SK-N-SH (cell line): ENCODE measurements at regions not wholly inside any gene's neighbourhood (a gene's known extent, or its start where the extent isn't known, plus 50 kb on each side); places are given as distances from the start of the nearest gene placed in this dataset.

Experiments used
- EP300 ChIP-seq, 2 experiments: IDR thresholded peaks; 2 replicates each; pipeline versions ENCODE4 v1.4.0 to v1.6.1; 2012; ENCODE audit warnings: borderline replicate concordance in 1 of 2, low read depth in 1 of 2, low read length in 1 of 2
- GABPA ChIP-seq: IDR thresholded peaks from 2 replicates; pipeline ENCODE4 v1.4.0; 2012; ENCODE audit warnings: low read depth, mild to moderate bottlenecking
- SMC3 ChIP-seq: IDR thresholded peaks from 2 replicates; pipeline ENCODE4 v1.6.1; 2012; ENCODE audit warnings: low read depth, low read length, improper control_type of control experiment
- USF1 ChIP-seq: IDR thresholded peaks from 2 replicates; pipeline ENCODE4 v1.4.0; 2012; ENCODE audit warnings: low read depth, borderline replicate concordance
- TF ChIP-seq, protein P1 (sequence below): fragments of 200-600 bp; sonication (generic); IDR thresholded peaks from 2 replicates; pipeline ENCODE4 v1.6.1; 2017; ENCODE audit warnings: antibody characterized with exemption, mild to moderate bottlenecking, moderate library complexity
- TF ChIP-seq, protein P2 (sequence below): IDR thresholded peaks from 2 replicates; pipeline ENCODE4 v1.6.1; 2012; ENCODE audit warnings: mild to moderate bottlenecking, low read depth, low read length, moderate library complexity

DNA sequence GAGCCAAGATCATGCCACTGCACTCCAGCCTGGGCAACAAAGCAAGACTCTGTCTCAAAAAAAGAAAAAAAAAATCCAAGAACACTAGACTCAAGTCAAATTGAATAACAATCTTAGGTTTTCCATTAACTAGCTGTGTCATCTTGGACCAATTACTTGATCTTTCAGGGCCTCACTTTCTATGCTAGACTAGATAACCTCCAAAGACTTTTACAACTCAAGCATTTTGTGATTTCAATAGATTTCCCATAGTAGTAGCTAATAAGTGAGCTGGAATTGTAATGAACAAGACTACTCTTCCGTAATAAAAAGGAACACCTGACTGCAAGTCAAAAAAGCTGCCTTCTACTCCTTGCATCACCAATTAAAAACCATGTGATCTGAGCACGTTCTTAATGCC lies 127.0 kb upstream of the SSTR1 start:
- no peak for TF ChIP-seq GABPA
- TF ChIP-seq, protein P1, sequence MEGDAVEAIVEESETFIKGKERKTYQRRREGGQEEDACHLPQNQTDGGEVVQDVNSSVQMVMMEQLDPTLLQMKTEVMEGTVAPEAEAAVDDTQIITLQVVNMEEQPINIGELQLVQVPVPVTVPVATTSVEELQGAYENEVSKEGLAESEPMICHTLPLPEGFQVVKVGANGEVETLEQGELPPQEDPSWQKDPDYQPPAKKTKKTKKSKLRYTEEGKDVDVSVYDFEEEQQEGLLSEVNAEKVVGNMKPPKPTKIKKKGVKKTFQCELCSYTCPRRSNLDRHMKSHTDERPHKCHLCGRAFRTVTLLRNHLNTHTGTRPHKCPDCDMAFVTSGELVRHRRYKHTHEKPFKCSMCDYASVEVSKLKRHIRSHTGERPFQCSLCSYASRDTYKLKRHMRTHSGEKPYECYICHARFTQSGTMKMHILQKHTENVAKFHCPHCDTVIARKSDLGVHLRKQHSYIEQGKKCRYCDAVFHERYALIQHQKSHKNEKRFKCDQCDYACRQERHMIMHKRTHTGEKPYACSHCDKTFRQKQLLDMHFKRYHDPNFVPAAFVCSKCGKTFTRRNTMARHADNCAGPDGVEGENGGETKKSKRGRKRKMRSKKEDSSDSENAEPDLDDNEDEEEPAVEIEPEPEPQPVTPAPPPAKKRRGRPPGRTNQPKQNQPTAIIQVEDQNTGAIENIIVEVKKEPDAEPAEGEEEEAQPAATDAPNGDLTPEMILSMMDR, result no peak
- TF ChIP-seq, protein P2, sequence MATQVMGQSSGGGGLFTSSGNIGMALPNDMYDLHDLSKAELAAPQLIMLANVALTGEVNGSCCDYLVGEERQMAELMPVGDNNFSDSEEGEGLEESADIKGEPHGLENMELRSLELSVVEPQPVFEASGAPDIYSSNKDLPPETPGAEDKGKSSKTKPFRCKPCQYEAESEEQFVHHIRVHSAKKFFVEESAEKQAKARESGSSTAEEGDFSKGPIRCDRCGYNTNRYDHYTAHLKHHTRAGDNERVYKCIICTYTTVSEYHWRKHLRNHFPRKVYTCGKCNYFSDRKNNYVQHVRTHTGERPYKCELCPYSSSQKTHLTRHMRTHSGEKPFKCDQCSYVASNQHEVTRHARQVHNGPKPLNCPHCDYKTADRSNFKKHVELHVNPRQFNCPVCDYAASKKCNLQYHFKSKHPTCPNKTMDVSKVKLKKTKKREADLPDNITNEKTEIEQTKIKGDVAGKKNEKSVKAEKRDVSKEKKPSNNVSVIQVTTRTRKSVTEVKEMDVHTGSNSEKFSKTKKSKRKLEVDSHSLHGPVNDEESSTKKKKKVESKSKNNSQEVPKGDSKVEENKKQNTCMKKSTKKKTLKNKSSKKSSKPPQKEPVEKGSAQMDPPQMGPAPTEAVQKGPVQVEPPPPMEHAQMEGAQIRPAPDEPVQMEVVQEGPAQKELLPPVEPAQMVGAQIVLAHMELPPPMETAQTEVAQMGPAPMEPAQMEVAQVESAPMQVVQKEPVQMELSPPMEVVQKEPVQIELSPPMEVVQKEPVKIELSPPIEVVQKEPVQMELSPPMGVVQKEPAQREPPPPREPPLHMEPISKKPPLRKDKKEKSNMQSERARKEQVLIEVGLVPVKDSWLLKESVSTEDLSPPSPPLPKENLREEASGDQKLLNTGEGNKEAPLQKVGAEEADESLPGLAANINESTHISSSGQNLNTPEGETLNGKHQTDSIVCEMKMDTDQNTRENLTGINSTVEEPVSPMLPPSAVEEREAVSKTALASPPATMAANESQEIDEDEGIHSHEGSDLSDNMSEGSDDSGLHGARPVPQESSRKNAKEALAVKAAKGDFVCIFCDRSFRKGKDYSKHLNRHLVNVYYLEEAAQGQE, result no peak
- no peak for TF ChIP-seq SMC3
- no peak for TF ChIP-seq USF1
- no peak for TF ChIP-seq EP300 (IDR thresholded peaks at IDR 0.05; ENCODE audit: borderline replicate concordance in 1 of 2, low read depth in 1 of 2, low read length in 1 of 2)
